Large intestine (tissue), 3 donors: ENCODE measurements at regions not wholly inside any gene's neighbourhood (a gene's known extent, or its start where the extent isn't known, plus 50 kb on each side); places are given as distances from the start of the nearest gene placed in this dataset.
A peak's percentile ranks its signal among the peaks of the same experiment; 100 is the strongest.
"Not testable (repeated sequence)": the region's sequence is repeated elsewhere in the genome, so short reads cannot be mapped to it uniquely, and the experiment has no call there.

ENCODE experiments used
- DNase-seq, 2 donors: peaks; one replicate each; pipeline versions ENCODE4 v3.0.0 to v3.0.0-alpha.2; 2013
- H3K27ac ChIP-seq: one replicate; pipeline ENCODE4 v1.5.1; 2013; ENCODE audit warnings: low read length
- H3K27me3 ChIP-seq: 2 replicates; pipeline ENCODE4 v1.6.1; 2013; ENCODE audit warnings: low read length; ENCODE audit not compliant: control insufficient read depth, insufficient read depth
- H3K36me3 ChIP-seq: 2 replicates; pipeline ENCODE4 v1.6.1; 2013; ENCODE audit warnings: low read length; ENCODE audit not compliant: control insufficient read depth, insufficient read depth
- H3K4me1 ChIP-seq: one replicate; pipeline ENCODE4 v1.6.1; 2013; ENCODE audit warnings: low read length; ENCODE audit not compliant: control insufficient read depth, insufficient read depth
- H3K4me3 ChIP-seq: one replicate; pipeline ENCODE4 v1.5.1; 2013; ENCODE audit warnings: low read length
- H3K9me3 ChIP-seq: one replicate; pipeline ENCODE4 v1.6.1; 2013; ENCODE audit warnings: mild to moderate bottlenecking, low read depth, low read length, moderate library complexity; ENCODE audit not compliant: control insufficient read depth
- WGBS: methylation state at CpG from one replicate; pipeline ENCODE4 v1.1.5; 2013; ENCODE audit warnings: low lambda C conversion rate; ENCODE audit not compliant: insufficient coverage; 5-methylcytosine and 5-hydroxymethylcytosine counted together

DNA sequence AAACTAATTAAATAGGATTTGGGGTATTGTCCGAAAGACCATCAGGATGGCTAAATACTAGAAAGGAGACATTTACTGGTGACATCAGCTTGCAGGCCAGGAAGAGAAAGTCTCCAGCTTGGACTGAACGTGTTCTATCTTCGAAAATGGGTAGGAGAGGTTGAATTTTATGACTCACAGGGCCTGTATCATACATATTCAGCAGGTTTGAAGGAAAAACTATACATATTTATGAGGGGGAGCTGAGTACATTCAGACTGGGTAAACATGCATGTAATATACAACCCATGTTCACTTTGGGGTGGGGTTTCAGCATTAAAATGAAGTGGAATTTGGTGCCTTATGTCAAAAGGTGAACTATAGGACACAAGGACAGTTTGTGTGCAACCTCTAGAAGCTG lies 129.3 kb upstream of the CRBN start:
- no peaks in the 10 kb centered on the region for H3K9me3 ChIP-seq
- WGBS, result 100% methylated on average over 1 of the region's 3 CpGs
- no peaks in the 10 kb centered on the region for H3K4me1 ChIP-seq
- H3K36me3 ChIP-seq, result no peaks in the 10 kb centered on the region
- no peak for DNase-seq
- H3K4me3 ChIP-seq, result no peak overlapping the region
- H3K27ac ChIP-seq, result no peak overlapping the region
- H3K27me3 ChIP-seq, result peaks cover 2% of the 10 kb centered on the region

DNA sequence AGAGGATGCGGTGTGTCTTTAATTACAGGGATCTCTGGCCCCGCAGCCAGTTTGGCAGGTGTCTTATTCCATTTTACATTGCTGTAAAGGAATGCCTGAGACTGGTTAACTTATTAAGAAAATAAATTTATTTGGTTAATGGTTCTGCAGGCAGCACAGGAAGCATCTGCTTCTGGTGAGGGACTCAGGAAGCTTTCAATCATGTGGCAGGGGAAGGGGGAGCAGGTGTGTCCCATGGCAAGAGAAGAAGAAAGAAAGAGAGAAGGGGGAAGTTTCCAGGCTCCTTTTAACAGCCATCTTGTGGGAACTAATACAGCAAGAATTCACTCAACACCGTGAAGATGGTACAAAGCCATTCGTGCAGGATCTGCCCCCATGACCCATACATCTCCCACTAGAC lies 128.0 kb upstream of the CRBN start:
- Histone ChIP-seq H3K27me3 (peaks cover 2% of the 10 kb centered on the region), H3K9me3 (no peaks in the 10 kb centered on the region), H3K4me3 (no peak overlapping the region), H3K4me1 (no peaks in the 10 kb centered on the region), H3K27ac (no peak overlapping the region), H3K36me3 (no peaks in the 10 kb centered on the region)
- 63% methylated on average over 2 of the region's 4 CpGs for WGBS
- DNase-seq, result no peak

DNA sequence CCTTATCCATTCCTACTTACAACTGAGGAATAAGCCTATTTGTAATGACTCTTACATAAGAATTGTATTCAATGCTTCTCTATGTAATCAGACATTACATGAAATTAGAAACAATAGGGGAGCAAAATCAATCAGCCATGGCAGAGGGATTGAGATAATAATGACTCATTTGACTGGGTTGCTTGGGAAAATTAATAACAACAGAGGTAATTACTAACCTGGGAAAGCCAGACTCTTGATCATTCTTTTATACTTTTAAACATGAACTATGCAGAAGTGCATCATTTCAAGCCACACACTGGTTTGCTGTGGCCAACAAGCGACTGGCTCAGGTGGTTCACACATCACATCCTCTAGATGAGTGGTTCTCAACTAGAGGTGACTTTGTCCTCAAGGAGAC lies 126.3 kb upstream of the CRBN start:
- no peaks in the 10 kb centered on the region for H3K9me3 ChIP-seq
- no peaks in the 10 kb centered on the region for H3K4me1 ChIP-seq
- no peaks in the 10 kb centered on the region for H3K36me3 ChIP-seq
- H3K4me3 ChIP-seq, result no peak overlapping the region
- peaks cover 2% of the 10 kb centered on the region for H3K27me3 ChIP-seq
- H3K27ac ChIP-seq, result no peak overlapping the region
- no CpG with 5 or more reads among the region's 1 CpG for WGBS
- no peak for DNase-seq

- H3K27me3 ChIP-seq, result peaks cover 2% of the 10 kb centered on the region
- WGBS, result no CpG with 5 or more reads among the region's 5 CpGs
Measured at GRCh38 chr3:3305084-3305483, 125.6 kb upstream of the CRBN start.

GRCh38 chr3:3303636-3304035 lies 124.1 kb upstream of the CRBN start:
- H3K36me3 ChIP-seq, result no peaks in the 10 kb centered on the region
- peaks cover 2% of the 10 kb centered on the region for H3K27me3 ChIP-seq
- no peak for DNase-seq
- no peak overlapping the region for H3K27ac ChIP-seq
- WGBS, result 67% methylated on average over 1 of the region's 4 CpGs
- no peak overlapping the region for H3K4me3 ChIP-seq
- no peaks in the 10 kb centered on the region for H3K9me3 ChIP-seq
- no peaks in the 10 kb centered on the region for H3K4me1 ChIP-seq

More at GRCh38 chr3:3305084-3305483, 125.6 kb upstream of the CRBN start:
- no peak overlapping the region for H3K4me3 ChIP-seq
- H3K36me3 ChIP-seq, result no peaks in the 10 kb centered on the region
- DNase-seq, result no peak
- no peaks in the 10 kb centered on the region for H3K9me3 ChIP-seq
- H3K4me1 ChIP-seq, result no peaks in the 10 kb centered on the region
- no peak overlapping the region for H3K27ac ChIP-seq

- Histone ChIP-seq H3K4me1 (no peaks in the 10 kb centered on the region), H3K27ac (no peak overlapping the region), H3K36me3 (no peaks in the 10 kb centered on the region), H3K9me3 (no peaks in the 10 kb centered on the region), H3K27me3 (peaks cover 2% of the 10 kb centered on the region), H3K4me3 (no peak overlapping the region)
- WGBS, result 80% methylated on average over 2 of the region's 3 CpGs
- DNase-seq, result no peak
Measured at GRCh38 chr3:3302964-3303363, 123.5 kb upstream of the CRBN start.

DNA sequence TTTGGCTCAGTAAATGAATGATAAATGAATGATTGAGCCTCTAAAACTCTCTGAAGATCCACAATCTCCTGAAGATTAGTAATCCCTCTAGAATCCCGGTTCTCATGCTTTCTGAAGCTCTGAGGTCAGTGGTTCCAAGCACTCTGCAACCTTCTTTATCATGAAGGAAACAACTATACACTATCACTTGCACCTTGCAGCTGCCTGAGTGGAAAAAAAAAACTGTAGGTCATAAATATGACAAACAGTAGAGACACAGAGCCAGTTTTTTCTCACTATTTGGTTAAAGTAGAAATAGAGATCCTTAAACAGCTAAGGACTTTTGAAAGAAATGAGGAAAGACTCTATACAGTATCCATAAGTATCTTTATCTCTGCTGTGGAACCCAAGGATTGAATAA lies 122.0 kb upstream of the CRBN start:
- no CpG with 5 or more reads among the region's 1 CpG for WGBS
- Histone ChIP-seq H3K27me3 (peaks cover 2% of the 10 kb centered on the region), H3K9me3 (no peaks in the 10 kb centered on the region), H3K4me3 (no peak overlapping the region), H3K4me1 (no peaks in the 10 kb centered on the region), H3K27ac (no peak overlapping the region), H3K36me3 (no peaks in the 10 kb centered on the region)
- DNase-seq, result no peak

DNA sequence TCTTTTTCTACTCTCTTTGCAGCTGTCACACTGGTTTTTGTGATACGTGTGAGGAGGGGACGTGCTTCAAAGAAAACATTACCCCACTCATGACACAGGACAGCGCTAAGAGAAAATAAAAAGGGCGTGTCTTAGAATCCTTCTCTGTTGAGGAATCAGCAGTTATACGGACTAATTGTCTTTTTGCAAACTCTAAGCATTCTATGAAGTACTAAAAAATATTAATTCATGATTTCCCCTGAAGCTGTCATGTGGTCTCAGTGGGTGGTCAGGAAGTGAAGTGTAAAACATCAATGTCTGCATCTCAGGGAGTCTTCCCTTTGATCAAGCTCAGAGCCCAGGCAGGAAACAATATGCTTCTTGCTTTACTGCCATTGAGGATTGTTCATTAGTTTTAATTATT lies 117.5 kb upstream of the CRBN start:
- H3K4me3 ChIP-seq, result no peak overlapping the region
- no peak for DNase-seq
- H3K36me3 ChIP-seq, result no peaks in the 10 kb centered on the region
- no peaks in the 10 kb centered on the region for H3K4me1 ChIP-seq
- H3K27me3 ChIP-seq, result no peaks in the 10 kb centered on the region
- peaks cover 3% of the 10 kb centered on the region for H3K9me3 ChIP-seq
- WGBS, result 76% methylated on average over 2 of the region's 5 CpGs
- no peak overlapping the region for H3K27ac ChIP-seq

- H3K4me3 ChIP-seq, result no peak overlapping the region
- 67% methylated on average over 1 of the region's 1 CpG for WGBS
- H3K9me3 ChIP-seq, result peaks cover 3% of the 10 kb centered on the region
- H3K36me3 ChIP-seq, result no peaks in the 10 kb centered on the region
- H3K27me3 ChIP-seq, result no peaks in the 10 kb centered on the region
- no peak for DNase-seq
- no peaks in the 10 kb centered on the region for H3K4me1 ChIP-seq
- no peak overlapping the region for H3K27ac ChIP-seq
Measured at GRCh38 chr3:3295586-3295985, 116.1 kb upstream of the CRBN start.

GRCh38 chr3:3291756-3292283 lies 112.3 kb upstream of the CRBN start:
- no CpG with 5 or more reads among the region's 3 CpGs for WGBS
- DNase-seq, H3K9me3 ChIP-seq, H3K36me3 ChIP-seq, H3K27me3 ChIP-seq, H3K4me3 ChIP-seq, H3K4me1 ChIP-seq, H3K27ac ChIP-seq: not testable (repeated sequence)

GRCh38 chr3:3288255-3288654 lies 108.8 kb upstream of the CRBN start:
- H3K27me3 ChIP-seq, result no peaks in the 10 kb centered on the region
- no peak overlapping the region for H3K4me3 ChIP-seq
- no peaks in the 10 kb centered on the region for H3K4me1 ChIP-seq
- H3K27ac ChIP-seq, result no peak overlapping the region
- no peaks in the 10 kb centered on the region for H3K9me3 ChIP-seq
- peak in 1 of 2 donors; percentile 5 for DNase-seq
- H3K36me3 ChIP-seq, result no peaks in the 10 kb centered on the region
